GM12872 (cell line): ENCODE measurements at regions not wholly inside any gene's neighbourhood (a gene's known extent, or its start where the extent isn't known, plus 50 kb on each side); places are given as distances from the start of the nearest gene placed in this dataset.

Experiments used
- CTCF ChIP-seq: IDR thresholded peaks from 3 replicates; pipeline ENCODE4 v1.5.1; 2011; ENCODE audit warnings: low read depth, mild to moderate bottlenecking, low read length, moderate library complexity; ENCODE audit not compliant: insufficient read depth

- TF ChIP-seq CTCF = no peak
Measured at GRCh38 chr18:11284811-11285210, 135.4 kb upstream of the PIEZO2 start.

- TF ChIP-seq CTCF = no peak
Measured at GRCh38 chr18:11284349-11284748, 135.0 kb upstream of the PIEZO2 start.

- TF ChIP-seq CTCF = no peak
Measured at GRCh38 chr18:11283479-11284161, 134.3 kb upstream of the PIEZO2 start.

GRCh38 chr18:11279461-11279860 is 130.1 kb upstream of the PIEZO2 start:
- no peak for TF ChIP-seq CTCF

GRCh38 chr18:11276678-11277077 is 127.3 kb upstream of the PIEZO2 start:
- no peak for TF ChIP-seq CTCF

GRCh38 chr18:11274144-11274794 is 124.9 kb upstream of the PIEZO2 start:
- TF ChIP-seq CTCF = no peak

- TF ChIP-seq CTCF = no peak
Measured at GRCh38 chr18:11272516-11272915, 123.1 kb upstream of the PIEZO2 start.
